Right lobe of liver (tissue), 4 donors: ENCODE measurements at regions not wholly inside any gene's neighbourhood (a gene's known extent, or its start where the extent isn't known, plus 50 kb on each side); places are given as distances from the start of the nearest gene placed in this dataset.

Experiments
- POLR2A ChIP-seq: fragments of 450-650 bp; IDR thresholded peaks from one replicate; pipeline ENCODE4 v1.6.1; 2017; ENCODE audit warnings: antibody characterized with exemption, mild to moderate bottlenecking
- TF ChIP-seq, protein P1 (sequence below), 4 donors: fragments of 200-600 bp in 3 of 4; fragments of 450-650 bp in 1 of 4; IDR thresholded peaks; one replicate each; pipeline versions ENCODE4 v1.5.1 to v1.8.0; 2016 to 2022; ENCODE audit warnings: antibody characterized with exemption in 4 of 4, mild to moderate bottlenecking in 2 of 4
- donor health status: DM: no; HTN: no; CAD: no.
- donor health status: DM: no; HTN: no; CAD: no.
- donor health status: DM: no; HTN: yes; CAD: no.

DNA sequence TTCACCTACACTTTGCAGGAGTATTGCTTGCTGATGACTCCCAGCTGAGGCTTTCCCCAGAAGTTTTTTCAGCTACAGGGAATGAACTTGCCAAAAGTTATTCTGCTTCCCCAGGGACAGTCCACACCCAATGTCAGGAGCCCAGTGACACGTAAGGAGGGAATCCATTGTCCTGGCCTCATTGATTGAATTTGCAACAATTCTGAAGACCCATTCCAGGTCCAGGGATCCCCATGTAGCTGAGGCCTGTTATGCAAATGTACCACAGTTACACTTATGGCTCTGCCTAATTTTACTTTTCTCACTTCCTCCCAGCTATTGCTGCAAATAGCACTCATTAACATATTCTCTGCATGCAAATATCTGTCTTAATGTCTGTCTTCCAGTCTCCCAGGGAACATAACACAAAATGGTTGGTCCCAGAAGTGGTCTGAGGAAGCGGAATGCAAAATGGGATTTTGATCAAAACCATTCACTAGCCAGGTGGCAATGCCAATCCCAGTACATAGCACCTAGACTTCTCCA is 113.7 kb upstream of the ACTRT1 start:
- TF ChIP-seq, protein P1, sequence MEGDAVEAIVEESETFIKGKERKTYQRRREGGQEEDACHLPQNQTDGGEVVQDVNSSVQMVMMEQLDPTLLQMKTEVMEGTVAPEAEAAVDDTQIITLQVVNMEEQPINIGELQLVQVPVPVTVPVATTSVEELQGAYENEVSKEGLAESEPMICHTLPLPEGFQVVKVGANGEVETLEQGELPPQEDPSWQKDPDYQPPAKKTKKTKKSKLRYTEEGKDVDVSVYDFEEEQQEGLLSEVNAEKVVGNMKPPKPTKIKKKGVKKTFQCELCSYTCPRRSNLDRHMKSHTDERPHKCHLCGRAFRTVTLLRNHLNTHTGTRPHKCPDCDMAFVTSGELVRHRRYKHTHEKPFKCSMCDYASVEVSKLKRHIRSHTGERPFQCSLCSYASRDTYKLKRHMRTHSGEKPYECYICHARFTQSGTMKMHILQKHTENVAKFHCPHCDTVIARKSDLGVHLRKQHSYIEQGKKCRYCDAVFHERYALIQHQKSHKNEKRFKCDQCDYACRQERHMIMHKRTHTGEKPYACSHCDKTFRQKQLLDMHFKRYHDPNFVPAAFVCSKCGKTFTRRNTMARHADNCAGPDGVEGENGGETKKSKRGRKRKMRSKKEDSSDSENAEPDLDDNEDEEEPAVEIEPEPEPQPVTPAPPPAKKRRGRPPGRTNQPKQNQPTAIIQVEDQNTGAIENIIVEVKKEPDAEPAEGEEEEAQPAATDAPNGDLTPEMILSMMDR (IDR thresholded peaks at IDR 0.05): no peak
- TF ChIP-seq POLR2A: no peak
